DND-41 (cell line): ENCODE measurements at regions not wholly inside any gene's neighbourhood (a gene's known extent, or its start where the extent isn't known, plus 50 kb on each side); places are given as distances from the start of the nearest gene placed in this dataset.

Experiments used
- CTCF ChIP-seq: IDR thresholded peaks from 2 replicates; pipeline ENCODE4 v1.5.1; 2012; ENCODE audit warnings: borderline replicate concordance, low read length, moderate library complexity, mild to moderate bottlenecking; ENCODE audit not compliant: poor library complexity, severe bottlenecking; ENCODE audit errors: extremely low read depth
- EZH2 ChIP-seq: IDR thresholded peaks from 3 replicates; pipeline ENCODE4 v1.6.1; 2012; ENCODE audit warnings: borderline replicate concordance, low read depth, mild to moderate bottlenecking, moderate library complexity, low read length, inconsistent platforms; ENCODE audit not compliant: severe bottlenecking

DNA sequence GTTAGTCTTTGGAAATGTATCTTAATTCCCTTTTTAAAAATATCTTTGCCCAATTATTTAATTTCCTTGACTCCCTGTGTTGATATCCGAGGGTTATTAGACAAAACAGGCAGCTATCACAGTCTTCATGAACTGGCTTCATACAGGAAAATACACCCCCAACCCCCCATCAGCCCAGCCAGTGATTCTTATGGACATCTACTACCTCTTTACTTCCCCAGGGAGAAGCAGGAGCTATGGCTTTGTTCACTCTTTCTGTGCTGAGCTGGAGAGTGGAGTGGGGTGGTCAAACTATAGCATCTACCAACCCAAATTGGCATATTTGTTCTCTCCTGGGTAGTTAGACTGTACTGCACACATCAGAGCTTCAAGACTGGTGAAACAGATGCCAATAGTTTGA, 134.4 kb upstream of the SLC38A2 start:
- TF ChIP-seq CTCF (no peak), EZH2 (no peak)
